Kidney epithelial cell (primary cell): ENCODE measurements at regions not wholly inside any gene's neighbourhood (a gene's known extent, or its start where the extent isn't known, plus 50 kb on each side); places are given as distances from the start of the nearest gene placed in this dataset.

Experiments used
- DNase-seq: peaks from one replicate; pipeline ENCODE4 v3.0.0-alpha.2; 2010; ENCODE audit warnings: low read depth
- H3K27me3 ChIP-seq: 2 replicates; pipeline ENCODE4 v1.6.0; 2011; ENCODE audit warnings: low read length; ENCODE audit not compliant: control insufficient read depth, insufficient read depth
- H3K36me3 ChIP-seq: 2 replicates; pipeline ENCODE4 v1.5.1; 2011; ENCODE audit warnings: low read length; ENCODE audit not compliant: control insufficient read depth, insufficient read depth
- H3K4me3 ChIP-seq: 2 replicates; pipeline ENCODE4 v1.5.1; 2011; ENCODE audit warnings: low read depth, mild to moderate bottlenecking, control low read depth, low read length
- CTCF ChIP-seq: IDR thresholded peaks from 2 replicates; pipeline ENCODE4 v1.5.1; 2011; ENCODE audit warnings: mild to moderate bottlenecking, moderate library complexity, low read length, control low read depth, inconsistent platforms; ENCODE audit not compliant: insufficient read depth, poor library complexity, severe bottlenecking

- Histone ChIP-seq H3K36me3 (no peaks in the 10 kb centered on the region), H3K27me3 (no peaks in the 10 kb centered on the region), H3K4me3 (no peak overlapping the region)
- TF ChIP-seq CTCF = no peak
- peak; percentile 1 for DNase-seq
Observed at GRCh38 chr3:22542311-22542710, 660.8 kb upstream of the UBE2E2 start.

GRCh38 chr3:22555753-22556435 is 647.2 kb upstream of the UBE2E2 start:
- H3K4me3 ChIP-seq = no peak overlapping the region
- DNase-seq = no peak
- TF ChIP-seq CTCF = no peak
- no peaks in the 10 kb centered on the region for H3K27me3 ChIP-seq
- H3K36me3 ChIP-seq = no peaks in the 10 kb centered on the region

- no peak overlapping the region for H3K4me3 ChIP-seq
- DNase-seq = no peak
- TF ChIP-seq CTCF = no peak
- no peaks in the 10 kb centered on the region for H3K27me3 ChIP-seq
- no peaks in the 10 kb centered on the region for H3K36me3 ChIP-seq
Observed at GRCh38 chr3:22565393-22565792, 637.7 kb upstream of the UBE2E2 start.

DNA sequence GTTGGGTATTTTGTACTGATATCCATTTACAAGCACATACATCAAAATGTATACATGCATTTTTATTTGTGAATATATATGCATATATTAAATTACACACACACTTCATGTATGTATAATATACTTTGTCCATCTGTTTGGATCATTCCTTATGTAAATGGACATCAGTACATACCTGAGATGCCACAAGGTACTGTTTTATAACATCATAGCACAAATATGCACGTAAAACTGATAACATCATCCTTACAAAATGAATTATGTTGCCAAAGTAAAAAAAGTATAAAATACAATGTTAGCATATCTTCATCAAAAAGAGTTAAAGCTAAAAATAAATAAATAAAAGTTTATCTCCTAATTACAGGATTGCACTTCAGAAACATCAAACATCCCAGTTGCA is 634.8 kb upstream of the UBE2E2 start:
- DNase-seq = no peak
- no peak for TF ChIP-seq CTCF
- no peaks in the 10 kb centered on the region for H3K27me3 ChIP-seq
- no peak overlapping the region for H3K4me3 ChIP-seq
- H3K36me3 ChIP-seq = no peaks in the 10 kb centered on the region

DNA sequence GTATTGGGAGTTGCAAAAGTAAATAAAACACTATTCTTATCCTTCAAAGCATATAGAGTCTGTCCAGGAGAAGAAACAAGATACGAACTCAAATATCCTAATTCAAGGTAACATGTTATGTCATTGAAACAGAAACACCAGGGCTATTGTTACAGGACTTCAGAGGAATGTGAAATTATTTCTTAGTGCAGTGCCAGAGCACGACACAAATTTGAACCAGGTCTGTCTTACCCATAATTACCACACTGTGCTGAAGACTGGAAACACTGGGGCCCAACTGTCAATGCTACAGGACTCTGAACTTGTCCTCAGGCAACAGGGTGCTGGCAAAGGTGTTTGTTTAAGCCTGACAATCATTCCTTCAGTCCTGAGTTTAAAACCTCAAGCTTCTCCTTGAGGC is 633.6 kb upstream of the UBE2E2 start:
- no peak for TF ChIP-seq CTCF
- H3K27me3 ChIP-seq = no peaks in the 10 kb centered on the region
- DNase-seq = no peak
- H3K4me3 ChIP-seq = no peak overlapping the region
- H3K36me3 ChIP-seq = no peaks in the 10 kb centered on the region

- Histone ChIP-seq H3K4me3 (no peak overlapping the region), H3K36me3 (no peaks in the 10 kb centered on the region), H3K27me3 (no peaks in the 10 kb centered on the region)
- DNase-seq = no peak
- TF ChIP-seq CTCF = no peak
Observed at GRCh38 chr3:22581007-22581406, 622.1 kb upstream of the UBE2E2 start.
